HL-60 (cell line): ENCODE measurements at regions not wholly inside any gene's neighbourhood (a gene's known extent, or its start where the extent isn't known, plus 50 kb on each side); places are given as distances from the start of the nearest gene placed in this dataset.

Source experiments
- DNase-seq, 2 experiments: peaks; one replicate each; pipeline ENCODE4 v3.0.0-alpha.2; 2010 to 2020; ENCODE audit warnings: low read depth in 1 of 2, low spot score in 1 of 2
- H3K27ac ChIP-seq: fragments of 250-450 bp; sonication (Bioruptor Pico); replicated peaks from 2 replicates; pipeline ENCODE4 v1.5.1; 2020; ENCODE audit warnings: mild to moderate bottlenecking, moderate library complexity
- H3K27me3 ChIP-seq: fragments of 250-450 bp; sonication (Bioruptor Pico); 2 replicates; pipeline ENCODE4 v1.5.1; 2021; ENCODE audit warnings: mild to moderate bottlenecking, moderate library complexity; ENCODE audit not compliant: insufficient read depth, poor library complexity, severe bottlenecking
- H3K4me3 ChIP-seq: replicated peaks from 2 replicates; pipeline ENCODE4 v1.5.1; 2011; ENCODE audit warnings: mild to moderate bottlenecking, control low read depth, low read length; ENCODE audit not compliant: insufficient read depth
- CTCF ChIP-seq: IDR thresholded peaks from one replicate; pipeline ENCODE4 v1.5.1; 2011; ENCODE audit warnings: low read length, control low read depth, inconsistent platforms; ENCODE audit not compliant: insufficient read depth
- GABPA ChIP-seq: IDR thresholded peaks from 2 replicates; pipeline ENCODE4 v1.6.1; 2012; ENCODE audit warnings: low read depth
- POLR2AphosphoS5 ChIP-seq: IDR thresholded peaks from 2 replicates; pipeline ENCODE4 v1.6.1; 2012; ENCODE audit warnings: low read depth
- SPI1 ChIP-seq: IDR thresholded peaks from 2 replicates; pipeline ENCODE4 v1.6.1; 2012; ENCODE audit warnings: low read depth, mild to moderate bottlenecking, borderline replicate concordance
- TF ChIP-seq, protein P1 (sequence below): IDR thresholded peaks from 2 replicates; pipeline ENCODE4 v1.6.1; 2012; ENCODE audit warnings: low read depth; ENCODE audit not compliant: insufficient replicate concordance

DNA sequence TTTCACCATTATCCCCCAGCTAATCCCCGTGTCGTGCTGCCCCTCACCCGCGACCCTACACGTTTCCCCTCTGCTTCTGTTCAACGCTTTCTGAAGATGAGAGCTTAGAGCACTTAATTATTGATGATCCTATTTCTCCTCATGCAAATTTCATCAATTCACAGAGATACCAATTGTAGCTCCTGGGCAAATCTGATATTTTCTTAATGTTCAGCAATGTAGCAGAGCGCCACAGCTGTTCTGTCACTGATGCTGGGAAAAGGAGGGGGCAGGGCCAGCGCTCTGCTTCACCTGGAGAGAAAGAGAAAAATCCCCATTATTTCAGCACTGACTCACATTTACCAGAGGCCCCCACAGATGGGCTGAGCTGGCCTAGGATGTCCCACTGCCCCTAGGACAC, 121.2 kb downstream of the TTLL2 start:
- Histone ChIP-seq H3K27me3 (no peaks in the 10 kb centered on the region), H3K27ac (no peak overlapping the region), H3K4me3 (no peak overlapping the region)
- DNase-seq, result no peak
- TF ChIP-seq, protein P1, sequence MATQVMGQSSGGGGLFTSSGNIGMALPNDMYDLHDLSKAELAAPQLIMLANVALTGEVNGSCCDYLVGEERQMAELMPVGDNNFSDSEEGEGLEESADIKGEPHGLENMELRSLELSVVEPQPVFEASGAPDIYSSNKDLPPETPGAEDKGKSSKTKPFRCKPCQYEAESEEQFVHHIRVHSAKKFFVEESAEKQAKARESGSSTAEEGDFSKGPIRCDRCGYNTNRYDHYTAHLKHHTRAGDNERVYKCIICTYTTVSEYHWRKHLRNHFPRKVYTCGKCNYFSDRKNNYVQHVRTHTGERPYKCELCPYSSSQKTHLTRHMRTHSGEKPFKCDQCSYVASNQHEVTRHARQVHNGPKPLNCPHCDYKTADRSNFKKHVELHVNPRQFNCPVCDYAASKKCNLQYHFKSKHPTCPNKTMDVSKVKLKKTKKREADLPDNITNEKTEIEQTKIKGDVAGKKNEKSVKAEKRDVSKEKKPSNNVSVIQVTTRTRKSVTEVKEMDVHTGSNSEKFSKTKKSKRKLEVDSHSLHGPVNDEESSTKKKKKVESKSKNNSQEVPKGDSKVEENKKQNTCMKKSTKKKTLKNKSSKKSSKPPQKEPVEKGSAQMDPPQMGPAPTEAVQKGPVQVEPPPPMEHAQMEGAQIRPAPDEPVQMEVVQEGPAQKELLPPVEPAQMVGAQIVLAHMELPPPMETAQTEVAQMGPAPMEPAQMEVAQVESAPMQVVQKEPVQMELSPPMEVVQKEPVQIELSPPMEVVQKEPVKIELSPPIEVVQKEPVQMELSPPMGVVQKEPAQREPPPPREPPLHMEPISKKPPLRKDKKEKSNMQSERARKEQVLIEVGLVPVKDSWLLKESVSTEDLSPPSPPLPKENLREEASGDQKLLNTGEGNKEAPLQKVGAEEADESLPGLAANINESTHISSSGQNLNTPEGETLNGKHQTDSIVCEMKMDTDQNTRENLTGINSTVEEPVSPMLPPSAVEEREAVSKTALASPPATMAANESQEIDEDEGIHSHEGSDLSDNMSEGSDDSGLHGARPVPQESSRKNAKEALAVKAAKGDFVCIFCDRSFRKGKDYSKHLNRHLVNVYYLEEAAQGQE, result no peak
- no peak for TF ChIP-seq POLR2AphosphoS5
- no peak for TF ChIP-seq SPI1
- no peak for TF ChIP-seq CTCF
- TF ChIP-seq GABPA, result no peak

GRCh38 chr6:167446971-167447370, 122.1 kb downstream of the TTLL2 start:
- Histone ChIP-seq H3K27me3 (no peaks in the 10 kb centered on the region), H3K4me3 (no peak overlapping the region), H3K27ac (no peak overlapping the region)
- DNase-seq, result no peak
- TF ChIP-seq POLR2AphosphoS5 (no peak), SPI1 (no peak), CTCF (no peak), GABPA (no peak)
- TF ChIP-seq, protein P1, result no peak

DNA sequence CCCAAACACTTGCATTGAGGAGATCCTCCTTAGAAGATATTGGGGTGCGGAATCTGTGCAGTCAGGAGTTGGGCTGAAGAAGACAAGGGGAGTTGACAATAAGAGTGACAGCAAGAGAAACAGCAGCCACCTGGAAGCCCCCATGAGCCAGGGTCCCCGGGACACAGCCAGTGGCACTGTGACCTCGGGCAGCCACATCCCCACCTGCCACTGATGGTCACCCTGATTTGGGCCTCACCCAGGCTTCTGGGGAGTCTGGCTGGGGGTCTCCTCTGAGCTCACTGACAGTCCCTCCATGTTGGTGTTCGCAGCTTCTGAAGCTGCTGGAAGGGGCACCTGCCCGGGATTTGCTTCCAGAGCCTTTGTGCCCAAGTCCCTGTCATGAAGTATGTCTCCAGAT, 123.5 kb downstream of the TTLL2 start:
- TF ChIP-seq SPI1 (no peak), POLR2AphosphoS5 (no peak), GABPA (no peak), CTCF (no peak)
- TF ChIP-seq, protein P1, result no peak
- H3K27me3 ChIP-seq, result no peaks in the 10 kb centered on the region
- no peak for DNase-seq
- H3K4me3 ChIP-seq, result no peak overlapping the region
- no peak overlapping the region for H3K27ac ChIP-seq
